Fibroblast of the aortic adventitia (primary cell): ENCODE measurements at regions not wholly inside any gene's neighbourhood (a gene's known extent, or its start where the extent isn't known, plus 50 kb on each side); places are given as distances from the start of the nearest gene placed in this dataset.

Experiments
- DNase-seq: peaks from one replicate; pipeline ENCODE4 v3.0.0-alpha.2; 2010; ENCODE audit warnings: low read depth
- H3K4me3 ChIP-seq: 2 replicates; pipeline ENCODE4 v1.5.1; 2011; ENCODE audit warnings: low read depth, mild to moderate bottlenecking, control low read depth, low read length, moderate library complexity
- TF ChIP-seq, protein P1 (sequence below): IDR thresholded peaks from 2 replicates; pipeline ENCODE4 v1.5.1; 2011; ENCODE audit warnings: mild to moderate bottlenecking, low read length, control low read depth, inconsistent platforms; ENCODE audit not compliant: insufficient read depth

DNA sequence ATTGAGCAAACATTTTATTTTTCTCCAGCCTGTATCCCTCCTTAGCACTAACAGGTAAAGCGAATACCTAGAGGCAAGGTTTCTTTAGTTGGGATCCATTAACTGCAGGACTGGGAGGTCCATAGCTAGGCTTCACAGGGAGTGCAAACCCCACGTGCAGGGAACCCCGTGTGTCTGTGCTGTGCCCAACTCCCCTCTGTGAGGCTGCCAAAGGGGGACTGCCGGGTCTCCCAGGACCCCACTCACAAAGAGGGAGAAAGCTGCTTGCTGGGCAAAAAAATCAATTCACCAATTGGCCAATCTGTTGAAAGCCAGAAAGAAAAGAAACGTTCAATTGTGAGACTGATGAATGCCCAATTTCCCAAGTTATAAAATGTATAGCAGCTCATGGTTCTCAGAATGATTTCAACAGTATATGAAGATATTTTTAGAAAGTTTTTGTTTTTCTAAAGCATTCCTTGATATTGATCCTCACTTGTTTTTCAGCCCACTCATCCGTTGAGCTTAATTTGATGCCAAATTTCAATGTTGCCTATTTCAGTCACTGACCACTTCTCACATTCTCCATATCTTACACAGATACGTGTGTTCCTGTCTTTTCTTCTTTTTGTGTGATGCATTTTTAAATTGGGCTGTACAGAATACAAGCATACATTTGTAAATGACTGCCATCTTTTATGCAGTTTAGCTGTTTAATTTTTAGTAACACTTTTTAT, 202.7 kb upstream of the PRSS58 start:
- H3K4me3 ChIP-seq = no peak overlapping the region
- TF ChIP-seq, protein P1, sequence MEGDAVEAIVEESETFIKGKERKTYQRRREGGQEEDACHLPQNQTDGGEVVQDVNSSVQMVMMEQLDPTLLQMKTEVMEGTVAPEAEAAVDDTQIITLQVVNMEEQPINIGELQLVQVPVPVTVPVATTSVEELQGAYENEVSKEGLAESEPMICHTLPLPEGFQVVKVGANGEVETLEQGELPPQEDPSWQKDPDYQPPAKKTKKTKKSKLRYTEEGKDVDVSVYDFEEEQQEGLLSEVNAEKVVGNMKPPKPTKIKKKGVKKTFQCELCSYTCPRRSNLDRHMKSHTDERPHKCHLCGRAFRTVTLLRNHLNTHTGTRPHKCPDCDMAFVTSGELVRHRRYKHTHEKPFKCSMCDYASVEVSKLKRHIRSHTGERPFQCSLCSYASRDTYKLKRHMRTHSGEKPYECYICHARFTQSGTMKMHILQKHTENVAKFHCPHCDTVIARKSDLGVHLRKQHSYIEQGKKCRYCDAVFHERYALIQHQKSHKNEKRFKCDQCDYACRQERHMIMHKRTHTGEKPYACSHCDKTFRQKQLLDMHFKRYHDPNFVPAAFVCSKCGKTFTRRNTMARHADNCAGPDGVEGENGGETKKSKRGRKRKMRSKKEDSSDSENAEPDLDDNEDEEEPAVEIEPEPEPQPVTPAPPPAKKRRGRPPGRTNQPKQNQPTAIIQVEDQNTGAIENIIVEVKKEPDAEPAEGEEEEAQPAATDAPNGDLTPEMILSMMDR = no peak
- peak; percentile 46 for DNase-seq

DNA sequence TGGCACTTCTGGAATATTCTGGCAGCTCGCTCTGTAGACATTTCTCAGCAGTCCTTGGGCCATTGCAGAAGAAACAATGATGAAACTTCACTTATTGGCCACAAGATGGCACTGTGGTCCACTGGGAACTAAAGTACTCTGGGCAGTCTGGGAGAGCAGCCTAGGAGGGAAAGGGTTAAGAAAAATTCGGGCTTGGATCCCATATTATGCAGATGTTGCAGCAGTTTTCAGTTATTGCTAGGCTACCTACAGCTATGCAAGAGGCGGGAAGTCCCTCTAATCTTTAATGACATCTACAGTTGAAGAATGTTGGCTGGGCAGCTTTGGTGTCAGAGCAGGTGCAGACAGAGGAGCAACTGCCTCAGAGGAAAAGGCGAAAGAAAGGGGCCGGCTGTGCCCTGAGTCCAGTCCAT, 201.7 kb upstream of the PRSS58 start:
- DNase-seq = peak; percentile 89
- TF ChIP-seq, protein P1 = peak; percentile 68
- H3K4me3 ChIP-seq = no peak overlapping the region

DNA sequence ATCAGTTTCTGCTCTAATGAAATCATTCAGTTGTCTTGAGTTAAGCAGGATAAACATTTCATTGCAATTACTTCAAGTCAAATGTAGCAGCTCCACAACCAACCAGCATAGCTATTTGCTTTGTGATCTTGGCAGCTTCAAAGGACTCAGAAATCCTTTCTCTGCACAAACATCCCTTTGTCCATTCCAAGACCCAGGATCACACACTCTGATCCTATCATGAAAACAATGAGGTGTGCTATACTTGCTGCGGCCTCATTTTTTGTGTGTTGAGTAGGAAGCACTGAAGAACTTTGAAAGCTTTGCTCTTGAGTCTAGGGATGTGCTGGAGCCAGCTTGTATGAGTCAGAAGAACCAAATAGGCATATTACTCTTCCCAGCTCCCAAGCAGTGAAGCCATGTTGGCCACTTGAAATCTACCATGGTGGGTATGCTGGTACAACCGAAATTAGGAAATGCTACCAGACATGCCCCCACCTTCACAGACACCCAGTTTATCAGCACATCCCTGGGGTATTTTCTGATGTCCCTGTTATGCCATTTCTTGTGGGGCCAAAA, 199.4 kb upstream of the PRSS58 start:
- TF ChIP-seq, protein P1 = no peak
- no peak overlapping the region for H3K4me3 ChIP-seq
- DNase-seq = no peak

DNA sequence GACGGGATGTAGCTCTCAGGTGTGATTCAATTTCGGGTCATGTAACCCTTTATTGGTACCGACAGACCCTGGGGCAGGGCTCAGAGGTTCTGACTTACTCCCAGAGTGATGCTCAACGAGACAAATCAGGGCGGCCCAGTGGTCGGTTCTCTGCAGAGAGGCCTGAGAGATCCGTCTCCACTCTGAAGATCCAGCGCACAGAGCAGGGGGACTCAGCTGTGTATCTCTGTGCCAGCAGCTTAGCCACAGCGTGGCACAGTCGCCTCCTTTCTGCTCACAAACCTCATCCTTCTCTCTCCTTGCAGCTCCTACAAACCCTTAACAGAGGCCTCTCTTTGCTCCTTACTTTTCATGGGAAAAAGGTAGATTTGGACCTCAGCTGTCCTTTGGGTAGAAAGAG, 197.5 kb upstream of the PRSS58 start:
- DNase-seq = no peak
- TF ChIP-seq, protein P1 = no peak

DNA sequence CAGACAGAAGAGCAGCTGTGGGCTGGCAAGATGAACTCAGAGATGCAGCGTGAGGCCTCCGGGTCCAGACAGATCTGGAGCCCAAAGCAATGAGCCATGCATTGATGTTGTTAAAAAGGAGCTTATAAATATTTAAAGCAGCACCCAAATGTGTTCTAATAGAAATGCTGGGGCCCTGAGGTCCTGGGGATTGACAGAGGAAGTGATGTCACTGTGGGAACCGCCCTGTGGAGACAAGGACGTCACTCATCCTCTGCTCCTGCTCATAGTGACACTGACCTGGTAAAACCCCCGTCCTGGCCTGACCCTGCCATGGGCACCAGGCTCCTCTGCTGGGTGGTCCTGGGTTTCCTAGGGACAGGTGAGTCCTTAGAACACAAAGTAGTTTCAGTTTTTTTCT, 197.0 kb upstream of the PRSS58 start:
- TF ChIP-seq, protein P1 = no peak
- H3K4me3 ChIP-seq = no peak overlapping the region
- no peak for DNase-seq

More for the DNA sequence above, 197.5 kb upstream of the PRSS58 start:
- H3K4me3 ChIP-seq = no peak overlapping the region

DNA sequence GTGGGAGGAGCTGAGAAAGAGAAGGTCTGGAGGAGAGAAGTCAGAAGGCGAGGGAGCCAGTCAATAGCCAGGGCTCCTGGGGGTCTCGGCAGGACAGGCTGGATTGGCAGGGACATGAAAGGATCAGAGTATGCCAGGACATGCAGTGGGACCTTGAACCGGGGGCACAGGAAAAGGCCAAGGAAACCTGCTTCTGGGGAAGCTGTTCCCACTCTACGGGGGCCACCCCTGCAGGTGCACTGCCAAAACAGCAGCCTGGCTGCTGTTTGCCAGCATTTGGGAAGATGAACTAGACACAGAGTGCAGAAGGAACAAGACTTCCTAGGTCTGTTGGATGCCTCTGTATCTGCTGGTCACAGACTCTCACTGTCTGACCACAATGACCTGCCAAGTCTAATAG, 194.9 kb upstream of the PRSS58 start:
- DNase-seq = no peak
- no peak overlapping the region for H3K4me3 ChIP-seq
- TF ChIP-seq, protein P1 = no peak
